ENCODE measurements at regions not wholly inside any gene's neighbourhood (a gene's known extent, or its start where the extent isn't known, plus 50 kb on each side); places are given as distances from the start of the nearest gene placed in this dataset.
"Not testable (repeated sequence)": the region's sequence is repeated elsewhere in the genome, so short reads cannot be mapped to it uniquely, and the experiment has no call there.

DNA sequence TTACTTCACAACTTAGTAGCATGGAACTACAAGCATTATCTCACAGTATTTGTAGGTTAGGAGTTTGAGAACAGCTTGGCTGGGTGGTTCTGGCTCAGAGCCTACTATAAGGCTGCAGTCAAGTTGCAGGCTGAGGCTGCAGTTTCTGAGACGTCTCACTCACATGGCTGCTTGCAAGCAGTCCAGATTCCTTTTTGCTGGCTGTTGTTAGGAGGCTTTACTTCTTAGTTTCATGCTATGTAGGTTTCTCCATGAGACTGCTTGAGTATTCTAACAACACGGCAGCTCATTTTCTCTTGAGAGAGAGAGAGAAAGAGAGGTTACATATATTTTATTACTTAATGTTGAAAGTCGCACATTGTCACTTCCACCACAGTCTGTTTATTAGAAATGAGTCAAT lies 1073.9 kb downstream of the NXPH1 start:
- Histone ChIP-seq H3K27me3 (ENCODE audit: control insufficient read depth, insufficient read depth, low read length) (no peaks in the 10 kb centered on the region), H3K36me3 (ENCODE audit: control insufficient read depth, low read depth, low read length) (no peaks in the 10 kb centered on the region), H3K9me3 (ENCODE audit: control insufficient read depth, low read depth, low read length) (no peaks in the 10 kb centered on the region), H3K4me3 (ENCODE audit: low read length) (no peak overlapping the region), H3K4me1 (ENCODE audit: control insufficient read depth, low read depth, low read length) (no peaks in the 10 kb centered on the region), H3K27ac (ENCODE audit: low read length) (no peak overlapping the region), H3K9ac (ENCODE audit: low read length) (no peak overlapping the region)

DNA sequence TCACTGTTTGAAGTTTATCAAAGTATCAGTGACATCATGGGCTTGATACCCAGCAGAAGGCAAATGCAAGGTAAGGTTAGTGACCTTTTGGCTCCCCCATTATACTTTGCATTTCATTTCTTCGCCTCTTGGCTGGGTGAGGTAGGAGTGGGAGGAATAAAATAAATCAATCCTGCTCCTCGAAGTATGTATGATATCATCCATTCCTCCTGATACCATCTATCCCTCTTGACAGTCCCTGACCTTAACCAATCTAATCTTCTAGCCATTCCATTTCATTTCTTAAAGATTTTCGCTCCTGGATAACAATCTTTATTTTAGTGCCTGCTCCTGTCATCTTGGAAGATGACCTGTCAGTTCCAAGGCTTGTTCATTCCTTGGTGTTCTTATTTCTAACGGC lies 1083.3 kb downstream of the NXPH1 start:
- Histone ChIP-seq H3K4me3 (ENCODE audit: low read length) (no peak overlapping the region), H3K9me3 (ENCODE audit: control insufficient read depth, low read depth, low read length) (no peaks in the 10 kb centered on the region), H3K4me1 (ENCODE audit: control insufficient read depth, low read depth, low read length) (no peaks in the 10 kb centered on the region), H3K36me3 (ENCODE audit: control insufficient read depth, low read depth, low read length) (no peaks in the 10 kb centered on the region), H3K27me3 (ENCODE audit: control insufficient read depth, insufficient read depth, low read length) (no peaks in the 10 kb centered on the region), H3K9ac (ENCODE audit: low read length) (no peak overlapping the region), H3K27ac (ENCODE audit: low read length) (no peak overlapping the region)

GRCh38 chr7:9523579-9523978 lies 1090.2 kb downstream of the NXPH1 start:
- Histone ChIP-seq H3K4me3 (ENCODE audit: low read length) (no peak overlapping the region), H3K9me3 (ENCODE audit: control insufficient read depth, low read depth, low read length) (no peaks in the 10 kb centered on the region), H3K36me3 (ENCODE audit: control insufficient read depth, low read depth, low read length) (no peaks in the 10 kb centered on the region), H3K9ac (ENCODE audit: low read length) (no peak overlapping the region), H3K27me3 (ENCODE audit: control insufficient read depth, insufficient read depth, low read length) (no peaks in the 10 kb centered on the region), H3K27ac (ENCODE audit: low read length) (no peak overlapping the region), H3K4me1 (ENCODE audit: control insufficient read depth, low read depth, low read length) (no peaks in the 10 kb centered on the region)

DNA sequence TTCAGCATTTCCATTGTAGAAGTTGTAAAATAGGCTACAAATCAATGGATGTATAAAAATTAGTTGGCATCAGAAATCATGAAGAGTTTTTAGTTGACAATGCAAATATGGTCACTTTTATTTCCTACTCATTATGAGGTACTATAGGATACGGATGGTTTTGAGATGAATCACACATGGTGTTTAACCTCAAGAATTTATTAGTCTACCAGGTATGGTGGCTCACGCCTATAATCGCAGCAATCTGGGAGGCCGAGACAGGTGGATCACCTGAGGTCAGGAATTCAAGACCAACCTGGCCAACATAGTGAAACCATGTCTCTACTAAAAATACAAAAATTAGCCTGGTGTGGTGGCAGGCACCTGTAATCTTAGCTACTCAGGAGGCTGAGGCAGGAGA lies 1119.0 kb downstream of the NXPH1 start:
- H3K9ac ChIP-seq (ENCODE audit: low read length); H3K9me3 ChIP-seq (ENCODE audit: control insufficient read depth, low read depth, low read length); H3K4me3 ChIP-seq (ENCODE audit: low read length); H3K36me3 ChIP-seq (ENCODE audit: control insufficient read depth, low read depth, low read length); H3K4me1 ChIP-seq (ENCODE audit: control insufficient read depth, low read depth, low read length); H3K27ac ChIP-seq (ENCODE audit: low read length); H3K27me3 ChIP-seq (ENCODE audit: control insufficient read depth, insufficient read depth, low read length): not testable (repeated sequence)

GRCh38 chr7:9557853-9558252 lies 1124.4 kb downstream of the NXPH1 start:
- Histone ChIP-seq H3K4me1 (ENCODE audit: control insufficient read depth, low read depth, low read length) (no peaks in the 10 kb centered on the region), H3K27me3 (ENCODE audit: control insufficient read depth, insufficient read depth, low read length) (no peaks in the 10 kb centered on the region), H3K9me3 (ENCODE audit: control insufficient read depth, low read depth, low read length) (no peaks in the 10 kb centered on the region), H3K36me3 (ENCODE audit: control insufficient read depth, low read depth, low read length) (no peaks in the 10 kb centered on the region), H3K9ac (ENCODE audit: low read length) (no peak overlapping the region), H3K27ac (ENCODE audit: low read length) (no peak overlapping the region), H3K4me3 (ENCODE audit: low read length) (no peak overlapping the region)

DNA sequence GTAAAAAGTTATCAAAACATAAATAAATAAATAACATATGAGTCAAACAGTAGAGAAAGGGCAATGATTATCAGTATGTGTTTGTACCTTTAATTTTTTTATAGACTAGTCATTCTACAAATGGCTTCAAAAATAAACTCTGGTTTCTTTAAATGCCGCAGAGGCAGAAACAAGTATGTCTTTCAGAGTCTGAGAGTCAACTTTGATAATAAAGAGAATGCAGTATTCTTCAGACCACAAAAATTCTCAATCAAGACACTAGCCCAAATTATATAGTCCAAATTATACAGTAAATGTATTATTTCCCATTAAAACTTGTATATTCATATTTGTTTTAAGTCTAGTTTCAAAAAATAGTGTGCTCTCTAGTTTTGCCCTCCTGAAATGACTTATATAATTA lies 1142.3 kb downstream of the NXPH1 start:
- Histone ChIP-seq H3K27ac (ENCODE audit: low read length) (no peak overlapping the region), H3K4me3 (ENCODE audit: low read length) (no peak overlapping the region), H3K9me3 (ENCODE audit: control insufficient read depth, low read depth, low read length) (no peaks in the 10 kb centered on the region), H3K36me3 (ENCODE audit: control insufficient read depth, low read depth, low read length) (no peaks in the 10 kb centered on the region), H3K4me1 (ENCODE audit: control insufficient read depth, low read depth, low read length) (no peaks in the 10 kb centered on the region), H3K9ac (ENCODE audit: low read length) (no peak overlapping the region), H3K27me3 (ENCODE audit: control insufficient read depth, insufficient read depth, low read length) (no peaks in the 10 kb centered on the region)

GRCh38 chr7:9582824-9583223 lies 1149.4 kb downstream of the NXPH1 start:
- Histone ChIP-seq H3K27me3 (ENCODE audit: control insufficient read depth, insufficient read depth, low read length) (no peaks in the 10 kb centered on the region), H3K4me3 (ENCODE audit: low read length) (no peak overlapping the region), H3K36me3 (ENCODE audit: control insufficient read depth, low read depth, low read length) (no peaks in the 10 kb centered on the region), H3K4me1 (ENCODE audit: control insufficient read depth, low read depth, low read length) (no peaks in the 10 kb centered on the region), H3K27ac (ENCODE audit: low read length) (no peak overlapping the region), H3K9me3 (ENCODE audit: control insufficient read depth, low read depth, low read length) (no peaks in the 10 kb centered on the region), H3K9ac (ENCODE audit: low read length) (no peak overlapping the region)

DNA sequence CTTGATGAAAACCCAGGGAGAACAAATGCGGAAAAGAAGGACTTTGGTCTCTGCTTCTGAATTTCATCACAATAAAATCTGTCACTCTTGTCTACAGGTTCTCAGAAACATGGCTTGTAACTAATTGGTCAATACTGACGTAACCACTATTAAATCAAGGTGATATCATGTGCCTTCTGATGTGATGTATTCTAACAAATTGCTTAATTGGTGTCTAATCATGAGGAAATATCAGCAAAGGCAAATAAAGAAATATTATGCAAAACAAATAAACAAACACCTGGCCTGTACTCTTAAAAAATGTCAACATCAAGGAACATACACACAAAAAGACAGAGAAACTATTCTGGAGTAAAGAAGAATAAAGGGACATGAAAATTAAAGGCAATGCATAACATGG lies 1165.0 kb downstream of the NXPH1 start:
- Histone ChIP-seq H3K4me1 (ENCODE audit: control insufficient read depth, low read depth, low read length) (no peaks in the 10 kb centered on the region), H3K9me3 (ENCODE audit: control insufficient read depth, low read depth, low read length) (no peaks in the 10 kb centered on the region), H3K27me3 (ENCODE audit: control insufficient read depth, insufficient read depth, low read length) (no peaks in the 10 kb centered on the region), H3K36me3 (ENCODE audit: control insufficient read depth, low read depth, low read length) (no peaks in the 10 kb centered on the region), H3K4me3 (ENCODE audit: low read length) (no peak overlapping the region), H3K27ac (ENCODE audit: low read length) (no peak overlapping the region), H3K9ac (ENCODE audit: low read length) (peak overlapping the region; percentile 6)

GRCh38 chr7:9600974-9601373 lies 1167.6 kb downstream of the NXPH1 start:
- Histone ChIP-seq H3K9me3 (ENCODE audit: control insufficient read depth, low read depth, low read length) (no peaks in the 10 kb centered on the region), H3K27me3 (ENCODE audit: control insufficient read depth, insufficient read depth, low read length) (no peaks in the 10 kb centered on the region), H3K36me3 (ENCODE audit: control insufficient read depth, low read depth, low read length) (no peaks in the 10 kb centered on the region), H3K4me1 (ENCODE audit: control insufficient read depth, low read depth, low read length) (no peaks in the 10 kb centered on the region), H3K9ac (ENCODE audit: low read length) (no peak overlapping the region), H3K27ac (ENCODE audit: low read length) (no peak overlapping the region), H3K4me3 (ENCODE audit: low read length) (no peak overlapping the region)

- H3K27me3 ChIP-seq (ENCODE audit: control insufficient read depth, insufficient read depth, low read length): no peaks in the 10 kb centered on the region
- no peaks in the 10 kb centered on the region for H3K9me3 ChIP-seq (ENCODE audit: control insufficient read depth, low read depth, low read length)
- H3K4me1 ChIP-seq (ENCODE audit: control insufficient read depth, low read depth, low read length): no peaks in the 10 kb centered on the region
- no peak overlapping the region for H3K9ac ChIP-seq (ENCODE audit: low read length)
- H3K36me3 ChIP-seq (ENCODE audit: control insufficient read depth, low read depth, low read length): no peaks in the 10 kb centered on the region
- H3K4me3 ChIP-seq (ENCODE audit: low read length): no peak overlapping the region
- no peak overlapping the region for H3K27ac ChIP-seq (ENCODE audit: low read length)
Observed at GRCh38 chr7:9603291-9603690, 1169.9 kb downstream of the NXPH1 start.

DNA sequence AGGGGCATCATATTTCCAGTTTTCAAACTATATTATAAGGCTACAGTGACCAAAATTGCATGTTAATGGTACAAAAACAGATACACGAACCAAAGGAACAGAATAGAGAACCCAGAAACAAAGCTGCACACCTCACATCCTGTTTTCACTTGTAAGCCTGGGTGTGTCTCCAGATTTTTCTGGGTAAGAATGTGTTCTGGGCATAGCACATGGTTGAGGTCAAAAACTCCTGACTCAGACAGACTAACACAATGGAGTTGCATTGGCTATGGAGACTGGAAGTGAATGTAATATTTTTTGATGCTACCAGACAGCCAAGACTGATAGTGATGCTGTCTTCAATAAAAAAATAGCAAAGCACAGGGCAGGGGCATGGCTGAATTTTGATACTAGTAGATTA lies 1175.2 kb downstream of the NXPH1 start:
- no peak overlapping the region for H3K4me3 ChIP-seq (ENCODE audit: low read length)
- no peak overlapping the region for H3K27ac ChIP-seq (ENCODE audit: low read length)
- H3K4me1 ChIP-seq (ENCODE audit: control insufficient read depth, low read depth, low read length): no peaks in the 10 kb centered on the region
- no peaks in the 10 kb centered on the region for H3K27me3 ChIP-seq (ENCODE audit: control insufficient read depth, insufficient read depth, low read length)
- no peak overlapping the region for H3K9ac ChIP-seq (ENCODE audit: low read length)
- no peaks in the 10 kb centered on the region for H3K36me3 ChIP-seq (ENCODE audit: control insufficient read depth, low read depth, low read length)
- no peaks in the 10 kb centered on the region for H3K9me3 ChIP-seq (ENCODE audit: control insufficient read depth, low read depth, low read length)

GRCh38 chr7:9620899-9621298 lies 1187.5 kb downstream of the NXPH1 start:
- not testable (repeated sequence) for H3K27ac ChIP-seq (ENCODE audit: low read length); H3K4me3 ChIP-seq (ENCODE audit: low read length); H3K4me1 ChIP-seq (ENCODE audit: control insufficient read depth, low read depth, low read length); H3K9ac ChIP-seq (ENCODE audit: low read length); H3K27me3 ChIP-seq (ENCODE audit: control insufficient read depth, insufficient read depth, low read length); H3K9me3 ChIP-seq (ENCODE audit: control insufficient read depth, low read depth, low read length); H3K36me3 ChIP-seq (ENCODE audit: control insufficient read depth, low read depth, low read length)
